ENCODE measurements at regions not wholly inside any gene's neighbourhood (a gene's known extent, or its start where the extent isn't known, plus 50 kb on each side); places are given as distances from the start of the nearest gene placed in this dataset.

GRCh38 chr13:99698010-99698815, 196.9 kb downstream of the TM9SF2 start:
- Mint-ChIP-seq H3K4me3 (no peak overlapping the region), H3K27ac (no peak overlapping the region), H3K36me3 (ENCODE audit: low read depth) (no peaks in the 10 kb centered on the region), H3K27me3 (no peaks in the 10 kb centered on the region), H3K4me1 (peaks cover 12% of the 10 kb centered on the region)
- no peak for ATAC-seq
- H3K9me3 ChIP-seq (ENCODE audit: control insufficient read depth, low read length, poor library complexity, severe bottlenecking) = no peaks in the 10 kb centered on the region
- no peak for DNase-seq

- no peak for ATAC-seq
- H3K4me1 Mint-ChIP-seq = peaks cover 12% of the 10 kb centered on the region
- H3K36me3 Mint-ChIP-seq (ENCODE audit: low read depth) = no peaks in the 10 kb centered on the region
Observed at GRCh38 chr13:99695857-99696256, 194.6 kb downstream of the TM9SF2 start.

DNA sequence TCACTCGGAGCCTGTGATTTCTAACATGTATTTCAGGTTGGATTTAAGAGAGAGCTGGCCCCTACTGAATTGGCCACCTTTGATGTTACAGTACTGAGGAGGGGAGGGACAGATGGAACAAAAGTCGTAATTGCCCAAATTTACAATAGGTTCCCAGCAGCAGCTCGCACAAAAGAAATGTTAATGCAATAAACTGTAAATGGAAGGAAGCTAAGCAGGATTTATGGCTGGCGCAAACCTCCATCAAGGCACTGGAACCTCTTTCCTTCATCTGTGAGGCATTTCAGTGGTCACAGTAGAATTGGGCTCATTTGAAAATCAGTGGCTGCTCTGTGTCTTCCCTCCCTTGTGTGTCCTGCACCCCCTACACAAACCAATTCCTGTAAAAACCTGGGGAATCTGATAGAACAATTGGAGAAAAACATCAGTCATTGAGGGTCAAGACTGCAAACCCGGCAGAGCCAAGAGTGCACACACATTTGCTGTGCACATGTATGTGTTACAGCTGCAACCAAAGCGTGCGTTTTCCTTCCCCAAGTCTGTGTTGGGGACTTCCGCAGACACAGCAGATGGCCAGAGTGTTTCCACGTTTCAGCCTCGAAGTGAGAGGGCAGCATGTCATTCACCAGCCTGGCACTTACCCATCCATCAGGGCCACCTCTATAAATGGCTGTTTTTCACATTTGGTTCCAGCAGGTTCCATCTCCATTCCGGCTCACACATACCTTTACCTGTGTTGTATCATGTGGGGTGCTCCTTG, 192.8 kb downstream of the TM9SF2 start:
- Mint-ChIP-seq H3K4me1 (peaks cover 7% of the 10 kb centered on the region), H3K36me3 (ENCODE audit: low read depth) (no peaks in the 10 kb centered on the region), H3K27me3 (peaks cover 5% of the 10 kb centered on the region), H3K4me3 (no peak overlapping the region), H3K27ac (no peak overlapping the region)
- DNase-seq = no peak
- H3K9me3 ChIP-seq (ENCODE audit: control insufficient read depth, low read length, poor library complexity, severe bottlenecking) = no peaks in the 10 kb centered on the region
- no peak for ATAC-seq

More at GRCh38 chr13:99695857-99696256, 194.6 kb downstream of the TM9SF2 start:
- Mint-ChIP-seq H3K4me3 (no peak overlapping the region), H3K27ac (no peak overlapping the region), H3K27me3 (no peaks in the 10 kb centered on the region)
- H3K9me3 ChIP-seq (ENCODE audit: control insufficient read depth, low read length, poor library complexity, severe bottlenecking) = no peaks in the 10 kb centered on the region
- DNase-seq = no peak

- H3K27me3 Mint-ChIP-seq = peaks cover 5% of the 10 kb centered on the region
- H3K4me1 Mint-ChIP-seq = peaks cover 8% of the 10 kb centered on the region
- no peaks in the 10 kb centered on the region for H3K9me3 ChIP-seq (ENCODE audit: control insufficient read depth, low read length, poor library complexity, severe bottlenecking)
- no peak overlapping the region for H3K27ac Mint-ChIP-seq
- ATAC-seq (no peak), DNase-seq (no peak)
- no peak overlapping the region for H3K4me3 Mint-ChIP-seq
- no peaks in the 10 kb centered on the region for H3K36me3 Mint-ChIP-seq (ENCODE audit: low read depth)
Observed at GRCh38 chr13:99693351-99693750, 192.1 kb downstream of the TM9SF2 start.

DNA sequence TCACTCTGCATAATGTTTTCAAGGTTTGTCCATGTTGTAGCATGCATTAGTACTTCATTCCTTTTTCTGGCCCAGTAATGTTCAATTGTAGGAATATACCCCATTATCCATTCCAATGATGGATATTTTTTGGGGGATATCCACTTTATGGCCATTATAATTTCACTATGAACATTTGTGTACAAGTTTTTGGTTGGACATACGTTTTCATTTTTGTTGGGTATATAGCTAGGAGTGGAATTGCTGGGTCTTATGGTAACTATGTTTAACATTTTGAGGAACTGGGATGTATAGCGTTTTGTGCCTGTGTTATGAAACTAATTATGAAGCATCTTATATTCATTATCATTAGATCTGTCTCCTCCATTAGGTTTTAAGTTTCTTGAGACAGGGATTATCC, 191.6 kb downstream of the TM9SF2 start:
- DNase-seq (no peak), ATAC-seq (no peak)
- Mint-ChIP-seq H3K27me3 (peaks cover 5% of the 10 kb centered on the region), H3K36me3 (ENCODE audit: low read depth) (no peaks in the 10 kb centered on the region), H3K4me3 (no peak overlapping the region), H3K4me1 (peaks cover 8% of the 10 kb centered on the region), H3K27ac (no peak overlapping the region)
- H3K9me3 ChIP-seq (ENCODE audit: control insufficient read depth, low read length, poor library complexity, severe bottlenecking) = no peaks in the 10 kb centered on the region

DNA sequence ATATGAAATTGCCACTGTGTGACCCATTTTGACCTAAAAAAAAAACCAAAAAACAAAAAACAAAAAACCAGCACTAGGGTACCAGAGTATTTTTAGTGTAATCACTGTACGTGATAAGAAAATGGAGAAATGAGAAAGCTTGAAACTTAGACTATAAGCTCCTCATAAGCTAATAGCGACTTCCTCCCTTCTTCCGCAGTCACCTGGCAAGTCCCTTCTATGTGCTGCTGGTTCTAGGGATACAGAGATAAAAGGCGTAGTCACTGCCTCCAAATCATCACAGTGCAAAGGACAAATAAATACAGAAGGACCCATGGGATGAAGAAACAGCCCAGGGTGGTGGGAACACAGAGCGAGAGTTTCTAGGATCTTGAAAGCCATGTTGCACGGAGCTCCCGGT, 190.3 kb downstream of the TM9SF2 start:
- no peak for DNase-seq
- peaks cover 5% of the 10 kb centered on the region for H3K4me1 Mint-ChIP-seq
- no peak overlapping the region for H3K4me3 Mint-ChIP-seq
- H3K27me3 Mint-ChIP-seq = peaks cover 5% of the 10 kb centered on the region
- no peak overlapping the region for H3K27ac Mint-ChIP-seq
- H3K36me3 Mint-ChIP-seq (ENCODE audit: low read depth) = no peaks in the 10 kb centered on the region
- H3K9me3 ChIP-seq (ENCODE audit: control insufficient read depth, low read length, poor library complexity, severe bottlenecking) = no peaks in the 10 kb centered on the region
- ATAC-seq = no peak

DNA sequence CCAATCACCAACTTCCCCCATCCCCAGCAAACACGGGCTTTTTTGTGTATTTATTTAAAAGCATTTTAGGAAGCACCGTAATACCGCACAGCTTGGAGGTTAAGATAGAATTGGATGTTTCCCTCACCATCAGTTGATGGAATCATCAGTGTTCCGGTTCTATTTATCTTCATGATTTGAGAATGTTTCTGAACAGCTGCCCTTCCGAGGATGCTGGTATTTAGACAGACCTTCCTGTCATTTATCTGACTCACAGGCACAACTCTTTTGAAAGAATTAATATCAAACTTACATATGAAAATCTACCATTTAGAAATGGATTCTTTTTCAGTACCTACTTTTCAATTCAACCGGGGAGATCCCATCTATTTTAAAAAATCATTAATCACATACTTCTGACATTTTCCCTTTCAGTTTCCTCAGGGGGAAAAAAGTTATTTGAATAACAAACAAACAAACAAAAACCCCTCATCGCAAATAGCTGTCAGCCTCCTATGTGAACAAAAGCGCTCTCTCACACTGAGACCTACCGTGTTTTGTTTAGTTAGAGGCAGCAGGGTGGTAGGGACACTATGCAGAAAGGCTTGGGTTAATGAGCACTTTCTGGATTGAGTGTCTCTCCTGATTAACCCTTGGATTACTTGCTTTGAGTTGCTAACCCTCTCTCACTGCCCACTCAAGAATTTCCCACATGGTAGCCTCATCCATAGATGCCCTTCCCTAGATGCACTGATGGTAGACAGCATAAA, 189.3 kb downstream of the TM9SF2 start:
- ATAC-seq = no peak
- H3K27ac Mint-ChIP-seq = no peak overlapping the region

GRCh38 chr13:99689955-99690354, 188.7 kb downstream of the TM9SF2 start:
- DNase-seq (no peak), ATAC-seq (no peak)
- Mint-ChIP-seq H3K27me3 (peaks cover 5% of the 10 kb centered on the region), H3K4me3 (no peak overlapping the region), H3K27ac (no peak overlapping the region), H3K36me3 (ENCODE audit: low read depth) (no peaks in the 10 kb centered on the region), H3K4me1 (peaks cover 5% of the 10 kb centered on the region)
- no peaks in the 10 kb centered on the region for H3K9me3 ChIP-seq (ENCODE audit: control insufficient read depth, low read length, poor library complexity, severe bottlenecking)

More for the DNA sequence above, 189.3 kb downstream of the TM9SF2 start:
- H3K4me1 Mint-ChIP-seq = peaks cover 5% of the 10 kb centered on the region
- DNase-seq = no peak
- H3K27me3 Mint-ChIP-seq = peaks cover 5% of the 10 kb centered on the region
- H3K36me3 Mint-ChIP-seq (ENCODE audit: low read depth) = no peaks in the 10 kb centered on the region
- H3K9me3 ChIP-seq (ENCODE audit: control insufficient read depth, low read length, poor library complexity, severe bottlenecking) = no peaks in the 10 kb centered on the region
- H3K4me3 Mint-ChIP-seq = no peak overlapping the region

DNA sequence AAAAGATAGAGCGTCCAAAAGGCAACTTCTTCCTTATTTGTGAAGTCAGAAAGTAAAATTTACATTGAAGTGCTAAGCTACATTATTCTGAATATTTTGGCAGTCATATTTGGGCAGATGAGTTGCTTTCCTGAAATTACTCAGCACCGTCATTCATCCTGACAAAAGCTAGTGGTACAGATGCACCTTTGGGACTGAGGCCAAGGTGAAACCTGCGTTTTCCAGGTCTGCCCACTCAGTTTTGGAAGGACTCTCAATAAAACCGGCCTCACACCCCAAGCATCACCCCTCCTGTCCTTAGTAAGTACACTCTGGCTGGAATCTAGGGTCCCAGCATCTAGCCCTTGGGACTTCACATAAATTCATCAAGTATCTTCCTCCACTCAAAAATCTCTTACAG, 187.5 kb downstream of the TM9SF2 start:
- Mint-ChIP-seq H3K36me3 (ENCODE audit: low read depth) (no peaks in the 10 kb centered on the region), H3K27ac (no peak overlapping the region), H3K27me3 (peaks cover 5% of the 10 kb centered on the region), H3K4me1 (peaks cover 5% of the 10 kb centered on the region), H3K4me3 (no peak overlapping the region)
- ATAC-seq (no peak), DNase-seq (no peak)
- H3K9me3 ChIP-seq (ENCODE audit: control insufficient read depth, low read length, poor library complexity, severe bottlenecking) = no peaks in the 10 kb centered on the region

DNA sequence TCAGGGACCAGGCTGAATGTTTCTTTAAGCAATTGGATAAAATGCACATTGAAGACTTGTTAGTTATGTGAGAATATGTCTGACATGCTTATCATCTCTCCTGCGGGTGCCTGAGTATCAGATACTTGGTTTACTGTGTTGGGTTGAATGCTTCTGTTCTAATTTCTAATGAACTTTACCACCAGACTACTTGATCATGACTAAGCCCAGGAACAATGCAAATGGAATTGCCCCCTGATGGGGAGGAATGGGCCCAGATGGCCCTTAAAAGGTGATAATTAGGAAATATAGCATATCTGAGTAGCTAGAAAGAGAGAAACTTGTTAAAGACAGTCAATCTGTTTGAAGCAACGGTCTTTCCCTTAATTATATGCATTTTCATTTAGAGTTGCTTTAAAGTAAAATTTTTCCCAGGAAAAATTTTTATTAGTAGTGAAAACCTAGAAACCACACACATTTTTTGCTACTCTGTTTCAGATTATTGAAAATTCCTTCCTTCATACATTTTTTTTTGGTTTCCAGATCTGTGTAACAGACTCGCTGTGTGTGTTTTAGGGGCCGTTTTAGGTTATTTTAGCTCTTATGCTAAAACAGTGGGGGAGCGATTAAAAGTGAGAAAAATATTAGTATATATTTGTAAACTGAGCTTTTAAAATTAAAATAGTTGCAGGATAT, 186.6 kb downstream of the TM9SF2 start:
- DNase-seq (no peak), ATAC-seq (no peak)
- H3K36me3 Mint-ChIP-seq (ENCODE audit: low read depth) = no peaks in the 10 kb centered on the region
- H3K4me3 Mint-ChIP-seq = no peak overlapping the region
- no peaks in the 10 kb centered on the region for H3K9me3 ChIP-seq (ENCODE audit: control insufficient read depth, low read length, poor library complexity, severe bottlenecking)
- peaks cover 5% of the 10 kb centered on the region for H3K27me3 Mint-ChIP-seq
- peaks cover 3% of the 10 kb centered on the region for H3K4me1 Mint-ChIP-seq
- H3K27ac Mint-ChIP-seq = no peak overlapping the region

DNA sequence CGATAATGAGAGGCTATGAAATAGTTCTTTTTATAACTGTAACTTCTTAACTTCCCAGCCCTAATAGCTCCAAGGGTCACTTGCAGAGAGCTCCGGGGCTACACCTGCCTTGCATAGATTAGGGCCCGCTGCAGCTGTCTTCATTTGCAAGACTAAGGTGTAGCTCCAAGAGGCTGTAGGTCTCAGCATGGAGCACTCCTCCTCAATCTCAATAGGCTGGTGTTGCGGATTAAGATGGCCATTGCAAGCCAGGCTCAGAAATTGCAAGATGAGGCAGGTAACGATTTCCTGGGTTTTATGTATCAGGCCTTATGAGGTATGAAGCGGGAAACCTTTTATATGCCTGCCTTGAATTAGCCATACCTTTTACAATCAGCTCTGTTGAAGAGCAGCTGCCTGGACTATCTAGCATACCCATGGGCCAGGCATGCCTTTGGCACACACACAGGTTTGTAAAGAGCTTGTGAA, 185.7 kb downstream of the TM9SF2 start:
- H3K4me1 Mint-ChIP-seq = peaks cover 3% of the 10 kb centered on the region
- H3K4me3 Mint-ChIP-seq = no peak overlapping the region
- H3K36me3 Mint-ChIP-seq (ENCODE audit: low read depth) = no peaks in the 10 kb centered on the region
- no peak overlapping the region for H3K27ac Mint-ChIP-seq
- no peaks in the 10 kb centered on the region for H3K9me3 ChIP-seq (ENCODE audit: control insufficient read depth, low read length, poor library complexity, severe bottlenecking)
- ATAC-seq (no peak), DNase-seq (no peak)
- peaks cover 5% of the 10 kb centered on the region for H3K27me3 Mint-ChIP-seq

- ATAC-seq (no peak), DNase-seq (no peak)
- no peak overlapping the region for H3K4me3 Mint-ChIP-seq
- no peaks in the 10 kb centered on the region for H3K36me3 Mint-ChIP-seq (ENCODE audit: low read depth)
- H3K27me3 Mint-ChIP-seq = peaks cover 5% of the 10 kb centered on the region
- H3K9me3 ChIP-seq (ENCODE audit: control insufficient read depth, low read length, poor library complexity, severe bottlenecking) = no peaks in the 10 kb centered on the region
- H3K4me1 Mint-ChIP-seq = peaks cover 3% of the 10 kb centered on the region
- no peak overlapping the region for H3K27ac Mint-ChIP-seq
Observed at GRCh38 chr13:99686157-99686572, 184.9 kb downstream of the TM9SF2 start.

- Mint-ChIP-seq H3K4me1 (no peaks in the 10 kb centered on the region), H3K27ac (no peak overlapping the region), H3K36me3 (ENCODE audit: low read depth) (no peaks in the 10 kb centered on the region), H3K4me3 (no peak overlapping the region), H3K27me3 (no peaks in the 10 kb centered on the region)
- DNase-seq (no peak), ATAC-seq (no peak)
- H3K9me3 ChIP-seq (ENCODE audit: control insufficient read depth, low read length, poor library complexity, severe bottlenecking) = no peaks in the 10 kb centered on the region
Observed at GRCh38 chr13:99681695-99682094, 180.4 kb downstream of the TM9SF2 start.

Data from T-helper 17 cell (primary cell).